ENCODE measurements at regions not wholly inside any gene's neighbourhood (a gene's known extent, or its start where the extent isn't known, plus 50 kb on each side); places are given as distances from the start of the nearest gene placed in this dataset.

- TF ChIP-seq, protein P1, sequence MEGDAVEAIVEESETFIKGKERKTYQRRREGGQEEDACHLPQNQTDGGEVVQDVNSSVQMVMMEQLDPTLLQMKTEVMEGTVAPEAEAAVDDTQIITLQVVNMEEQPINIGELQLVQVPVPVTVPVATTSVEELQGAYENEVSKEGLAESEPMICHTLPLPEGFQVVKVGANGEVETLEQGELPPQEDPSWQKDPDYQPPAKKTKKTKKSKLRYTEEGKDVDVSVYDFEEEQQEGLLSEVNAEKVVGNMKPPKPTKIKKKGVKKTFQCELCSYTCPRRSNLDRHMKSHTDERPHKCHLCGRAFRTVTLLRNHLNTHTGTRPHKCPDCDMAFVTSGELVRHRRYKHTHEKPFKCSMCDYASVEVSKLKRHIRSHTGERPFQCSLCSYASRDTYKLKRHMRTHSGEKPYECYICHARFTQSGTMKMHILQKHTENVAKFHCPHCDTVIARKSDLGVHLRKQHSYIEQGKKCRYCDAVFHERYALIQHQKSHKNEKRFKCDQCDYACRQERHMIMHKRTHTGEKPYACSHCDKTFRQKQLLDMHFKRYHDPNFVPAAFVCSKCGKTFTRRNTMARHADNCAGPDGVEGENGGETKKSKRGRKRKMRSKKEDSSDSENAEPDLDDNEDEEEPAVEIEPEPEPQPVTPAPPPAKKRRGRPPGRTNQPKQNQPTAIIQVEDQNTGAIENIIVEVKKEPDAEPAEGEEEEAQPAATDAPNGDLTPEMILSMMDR (IDR thresholded peaks at IDR 0.05), result no peak
- TF ChIP-seq POLR2A (IDR thresholded peaks at IDR 0.05), result no peak
These were observed 122.8 kb downstream of the NUFIP1 start for GRCh38 chr13:44866411-44866911.

All from testis (tissue), 2 donors.